ENCODE measurements at regions not wholly inside any gene's neighbourhood (a gene's known extent, or its start where the extent isn't known, plus 50 kb on each side); places are given as distances from the start of the nearest gene placed in this dataset.

DNA sequence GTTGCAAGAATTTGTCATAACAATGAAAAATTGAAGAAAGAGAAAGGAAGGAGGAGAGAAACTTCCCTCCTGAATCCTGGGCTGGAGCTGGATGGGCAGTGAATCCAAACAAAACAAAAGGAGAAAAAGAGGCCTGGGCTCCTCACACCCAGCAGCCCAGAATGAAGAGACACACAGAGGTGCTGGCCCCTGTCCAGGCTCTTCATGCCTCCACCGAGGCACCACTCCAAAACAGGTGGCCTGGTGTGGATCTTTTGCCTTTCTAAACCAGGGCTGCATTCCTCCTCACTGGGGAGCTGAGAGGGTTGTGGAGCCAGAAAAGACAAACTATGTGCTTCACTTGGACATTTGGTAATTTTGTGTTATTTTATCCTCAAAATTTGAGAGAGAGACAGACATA, 76.0 kb downstream of the FAM124B start:
- no peak for DNase-seq

DNA sequence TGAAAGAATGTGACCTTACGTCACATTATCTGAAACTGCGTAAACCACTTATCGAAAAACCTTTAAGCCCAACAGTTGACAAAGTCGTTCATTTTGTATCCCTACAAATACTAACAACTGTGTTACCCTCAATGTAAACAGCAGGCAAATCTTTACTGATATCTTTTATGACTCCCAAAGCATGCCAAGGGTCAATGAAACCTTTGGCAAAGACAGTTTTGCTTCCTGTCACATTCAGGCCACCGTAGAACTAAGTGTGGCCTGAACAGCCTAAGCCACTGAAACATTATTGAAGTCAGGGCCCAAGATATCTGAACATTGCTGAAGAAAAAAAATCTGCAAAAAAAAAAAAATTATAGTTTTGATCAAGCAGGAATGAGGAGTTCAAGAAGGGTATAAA, 77.3 kb downstream of the FAM124B start:
- no peak for DNase-seq

DNA sequence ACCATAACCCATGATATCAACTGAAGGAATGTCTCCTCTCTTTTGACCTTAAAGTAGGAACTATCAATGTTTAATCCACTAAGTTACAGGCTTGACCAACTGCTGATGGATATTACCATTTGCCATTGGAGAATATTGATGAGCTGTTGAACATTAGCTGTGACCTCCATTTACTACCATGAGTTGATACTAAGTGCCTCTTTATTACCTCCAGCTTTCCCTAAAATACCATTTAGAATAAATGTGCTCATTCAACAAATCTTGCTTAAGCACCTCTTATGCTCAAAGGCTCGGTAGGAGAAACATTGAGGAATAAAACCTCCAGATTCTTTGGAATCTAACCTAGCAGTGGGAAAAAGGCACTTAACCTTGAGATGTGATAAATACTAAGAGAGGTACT, 81.2 kb downstream of the FAM124B start:
- DNase-seq: no peak

DNA sequence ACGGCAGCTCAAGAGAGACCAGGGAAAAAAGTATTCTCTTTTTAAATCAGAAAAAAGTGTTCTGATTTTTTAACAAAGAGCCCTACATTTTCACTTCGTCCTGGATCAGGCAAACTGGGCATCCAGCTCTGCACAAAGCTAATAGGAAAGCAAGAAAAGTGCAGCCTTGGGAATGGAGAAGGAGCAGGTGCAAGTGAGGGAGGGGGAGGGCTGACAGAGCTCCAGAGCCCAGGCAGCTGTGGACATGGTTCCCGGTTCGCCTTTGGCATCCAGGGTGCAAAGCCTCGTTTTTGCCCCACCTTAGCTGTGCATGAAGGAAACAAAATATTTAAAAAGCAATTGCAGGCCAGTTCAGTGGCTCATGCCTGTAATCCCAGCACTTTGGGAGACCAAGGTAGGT, 82.2 kb downstream of the FAM124B start:
- no peak for DNase-seq

DNA sequence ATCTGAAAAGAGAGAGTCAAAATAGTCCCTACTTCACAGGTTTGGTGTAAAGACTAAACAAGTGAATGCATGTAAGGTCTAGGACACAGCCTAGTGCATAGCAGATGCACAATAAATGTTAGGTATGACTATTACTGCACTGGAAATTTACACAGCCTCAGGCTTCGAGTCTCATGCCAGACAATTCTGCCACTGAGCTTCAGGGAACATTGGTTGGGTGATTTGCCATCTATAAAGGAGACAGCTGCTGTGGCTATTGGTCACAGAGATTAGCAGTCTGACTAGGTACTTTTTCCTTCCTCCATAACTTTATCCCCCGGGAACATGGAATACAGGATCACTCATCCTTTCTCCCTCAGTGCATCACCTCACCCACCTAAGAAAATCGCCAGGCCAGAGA, 89.2 kb downstream of the FAM124B start:
- no peak for DNase-seq

DNA sequence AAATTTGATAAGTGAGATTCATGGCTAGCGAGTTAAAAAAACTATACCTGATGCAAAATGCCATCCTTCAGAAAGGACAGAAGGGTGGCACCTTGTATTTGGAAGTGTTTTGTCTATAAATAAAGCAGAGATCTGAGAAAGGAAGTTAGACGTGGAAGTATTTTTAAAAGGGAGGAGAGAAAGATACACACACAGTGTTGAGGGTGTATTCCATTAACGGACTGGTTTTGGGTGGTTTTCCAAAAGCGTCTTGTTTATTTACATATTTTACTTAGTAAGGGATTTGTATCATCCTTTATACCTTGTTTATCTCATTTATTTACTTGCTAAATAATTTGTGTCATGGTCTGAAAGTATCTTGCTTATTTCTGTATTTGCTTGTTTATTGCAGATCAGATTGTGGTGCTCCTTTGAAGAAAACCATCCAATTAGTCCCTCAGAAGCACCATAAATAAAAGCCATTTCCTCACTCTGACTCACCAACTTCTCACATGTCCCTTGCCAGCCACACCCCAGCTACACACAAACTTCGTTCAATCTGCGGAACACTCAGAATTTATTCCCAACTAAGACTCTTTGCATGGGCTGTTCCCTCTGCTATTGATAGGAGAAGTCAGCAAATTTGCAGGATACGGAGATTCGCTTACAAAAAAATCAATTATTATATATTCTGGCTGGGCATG, 90.8 kb downstream of the FAM124B start:
- DNase-seq: peak; percentile 65

DNA sequence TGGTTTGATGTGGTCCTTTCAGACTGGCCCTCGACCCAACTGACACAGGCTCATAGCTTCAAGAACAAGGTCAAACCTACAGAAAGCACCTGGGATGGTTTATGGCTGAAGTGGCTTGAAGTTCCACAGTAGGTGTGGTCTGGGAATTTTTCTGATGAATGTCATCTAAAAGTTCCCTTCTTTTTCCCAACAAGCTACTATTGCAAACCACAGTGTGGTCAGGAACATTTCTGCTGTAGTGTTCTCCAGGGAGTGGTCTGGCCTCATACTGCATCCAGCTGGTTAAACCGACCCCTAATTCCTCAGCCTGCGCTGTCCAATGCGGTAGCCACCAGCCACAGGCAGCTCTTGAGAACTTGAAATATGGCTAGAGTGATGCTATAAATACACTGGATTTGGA, 92.7 kb downstream of the FAM124B start:
- peak; percentile 25 for DNase-seq

DNA sequence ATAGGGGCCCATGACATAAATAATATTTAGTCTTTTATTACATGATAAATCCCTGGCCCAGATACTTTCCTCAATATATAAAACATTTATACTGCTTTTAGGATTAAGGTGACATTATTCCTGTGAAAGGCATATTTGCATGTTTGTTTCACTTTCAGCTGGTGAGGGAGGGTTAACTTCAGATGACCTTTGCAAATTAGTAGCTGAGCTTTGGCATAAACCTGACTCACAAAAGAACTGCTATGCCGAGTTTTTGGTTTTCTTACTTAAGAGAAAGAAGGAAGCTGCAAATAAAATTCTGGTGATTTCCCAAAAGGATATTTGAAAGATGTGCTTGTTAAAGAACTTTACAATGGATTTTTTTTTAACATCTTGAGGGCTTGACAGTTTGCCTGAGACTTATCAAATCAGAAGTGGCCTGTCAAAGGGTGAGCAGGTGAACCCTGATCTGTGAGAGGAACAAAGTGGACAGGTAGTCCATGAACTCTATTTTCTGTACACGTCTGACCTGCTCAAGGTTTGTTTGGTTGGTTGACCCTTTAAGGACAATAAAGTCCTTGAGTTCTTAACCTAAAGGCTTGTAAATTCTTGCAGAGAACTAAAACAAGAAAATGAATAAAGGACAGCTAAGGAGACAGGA, 93.5 kb downstream of the FAM124B start:
- DNase-seq: peak; percentile 67

DNA sequence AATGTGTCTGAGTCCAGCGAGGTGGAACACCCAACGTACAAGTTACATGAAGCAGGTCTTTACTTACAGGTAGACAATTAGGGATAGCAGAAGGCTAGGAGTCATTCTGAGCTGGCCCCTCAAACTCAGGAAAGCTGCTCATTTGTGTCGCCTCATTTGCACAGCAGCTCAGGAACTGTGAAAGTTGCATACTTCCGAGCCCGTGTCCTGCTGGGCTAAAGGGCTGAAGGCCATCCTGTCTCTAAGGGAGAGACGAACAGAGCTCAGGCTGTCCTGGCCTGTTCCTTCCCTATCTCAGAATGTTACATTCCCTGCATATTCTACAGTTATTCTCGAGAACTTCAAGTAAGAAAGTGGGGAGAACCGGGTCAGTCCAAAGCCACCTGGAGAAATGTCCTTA, 99.0 kb downstream of the FAM124B start:
- DNase-seq: no peak

DNA sequence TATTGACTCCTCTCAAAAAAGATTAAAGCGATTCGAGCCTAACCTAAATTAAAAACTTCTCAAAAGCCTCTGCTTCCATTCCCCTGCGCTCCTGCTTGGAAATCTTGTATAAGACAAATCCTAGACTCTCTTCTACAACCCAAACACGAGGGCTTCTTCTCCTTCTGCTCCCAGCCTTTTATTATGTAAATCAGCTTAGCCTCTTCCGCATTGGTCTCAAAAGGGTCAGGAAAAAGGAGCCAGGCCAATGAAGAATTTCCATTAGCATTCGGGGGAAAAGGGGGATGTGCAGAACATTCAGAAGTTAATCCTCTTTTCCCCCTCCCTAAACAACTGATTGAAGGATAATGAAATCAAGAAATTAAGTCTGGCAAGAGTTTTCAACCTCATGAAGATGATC, 107.9 kb downstream of the FAM124B start:
- no peak for DNase-seq

DNA sequence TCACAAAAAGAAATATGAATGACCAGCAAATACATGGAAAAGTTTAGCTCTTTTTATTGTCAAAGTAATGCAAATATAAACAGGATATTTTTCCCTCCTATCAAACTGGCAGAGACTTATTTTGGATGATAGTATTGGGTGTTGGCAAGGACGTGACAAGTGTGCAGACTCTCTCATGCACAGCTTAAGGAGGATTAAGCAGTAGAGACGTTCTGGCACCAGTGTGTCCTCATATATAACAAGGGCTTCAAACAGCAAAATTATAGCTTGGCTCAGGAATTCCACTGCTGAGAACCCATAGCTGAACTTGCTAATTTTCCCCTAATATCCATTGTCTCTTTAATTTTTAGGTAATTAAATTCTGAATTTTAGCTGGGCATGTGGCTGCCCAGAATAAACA, 114.4 kb downstream of the FAM124B start:
- DNase-seq: no peak

DNA sequence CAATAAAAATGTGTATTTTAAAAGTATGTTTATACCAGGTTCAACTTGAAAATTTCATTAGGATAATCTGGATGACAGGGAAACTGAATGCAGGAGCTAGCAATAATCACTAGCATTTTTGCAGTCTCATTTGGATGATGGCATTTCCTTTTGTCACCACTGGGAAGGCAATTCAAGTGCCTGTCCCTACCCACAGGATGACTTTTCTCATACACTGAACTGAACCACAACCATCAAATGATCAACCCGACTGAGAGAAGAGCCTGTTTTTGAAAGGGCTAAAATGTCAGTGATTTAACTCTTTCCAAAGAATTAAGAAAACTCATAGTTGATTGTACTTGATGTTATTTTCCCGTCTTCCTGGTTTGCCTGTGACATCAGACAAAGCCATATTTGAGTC, 115.0 kb downstream of the FAM124B start:
- DNase-seq: peak; percentile 19

DNA sequence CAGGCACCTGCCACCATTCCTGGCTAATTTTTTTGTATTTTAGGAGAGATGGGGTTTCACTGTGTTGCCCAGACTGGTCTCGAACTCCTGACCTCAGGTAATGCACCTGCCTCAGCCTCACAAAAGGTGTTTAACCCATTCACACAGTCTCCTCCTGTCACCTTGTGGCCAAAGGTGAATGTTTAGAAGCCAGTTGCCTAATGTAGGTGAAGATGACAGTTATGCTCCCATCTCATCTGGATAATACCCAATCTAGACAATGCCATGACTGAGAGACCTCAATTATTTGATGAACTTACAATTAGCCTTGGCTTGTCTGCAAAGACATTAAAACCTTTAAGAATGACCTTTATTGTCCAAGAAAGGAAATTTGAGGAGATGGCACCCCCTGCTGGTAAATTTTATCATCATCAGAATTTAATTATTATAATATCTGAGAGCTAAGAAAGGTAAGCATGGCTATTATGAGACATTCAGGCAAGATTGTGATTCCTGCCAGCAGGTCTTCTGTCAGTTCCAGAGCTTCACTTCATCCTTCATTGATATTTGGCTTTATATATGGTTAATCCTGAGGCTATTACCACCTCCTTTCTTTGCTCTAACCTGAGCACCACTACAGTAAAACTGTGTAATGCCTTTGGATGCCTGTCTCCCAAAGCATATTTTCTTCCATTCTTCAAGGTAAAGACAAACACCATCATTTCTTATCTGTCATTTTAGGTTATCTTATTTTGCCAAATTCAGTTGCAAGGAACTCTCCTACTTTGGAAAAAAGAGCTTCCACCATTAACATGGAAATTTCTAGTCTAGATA, 117.6 kb downstream of the FAM124B start:
- peak; percentile 33 for DNase-seq

DNA sequence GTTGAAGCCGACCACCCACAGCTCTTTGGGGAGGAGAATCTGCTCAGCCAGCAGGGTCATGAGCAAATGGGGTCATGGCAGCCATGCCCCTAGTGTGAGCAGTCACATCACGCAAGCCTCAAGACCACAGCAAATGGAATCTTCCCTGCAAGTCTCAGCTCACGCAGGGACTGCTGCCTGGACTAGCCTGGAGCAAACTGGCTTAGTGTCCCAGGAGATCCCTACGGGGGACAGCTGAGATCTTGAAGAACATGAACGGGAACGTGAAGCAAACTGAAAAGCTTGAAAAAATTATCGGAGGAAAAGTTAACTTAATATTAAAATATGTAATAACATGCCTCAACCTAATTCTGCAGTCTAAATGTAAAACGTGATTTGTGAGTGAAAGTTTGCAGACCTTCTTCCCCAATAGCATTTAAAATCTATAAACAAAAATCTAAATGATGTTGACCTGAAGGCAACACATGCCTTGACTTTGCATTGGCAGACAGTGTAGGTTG, 118.4 kb downstream of the FAM124B start:
- DNase-seq: no peak

DNA sequence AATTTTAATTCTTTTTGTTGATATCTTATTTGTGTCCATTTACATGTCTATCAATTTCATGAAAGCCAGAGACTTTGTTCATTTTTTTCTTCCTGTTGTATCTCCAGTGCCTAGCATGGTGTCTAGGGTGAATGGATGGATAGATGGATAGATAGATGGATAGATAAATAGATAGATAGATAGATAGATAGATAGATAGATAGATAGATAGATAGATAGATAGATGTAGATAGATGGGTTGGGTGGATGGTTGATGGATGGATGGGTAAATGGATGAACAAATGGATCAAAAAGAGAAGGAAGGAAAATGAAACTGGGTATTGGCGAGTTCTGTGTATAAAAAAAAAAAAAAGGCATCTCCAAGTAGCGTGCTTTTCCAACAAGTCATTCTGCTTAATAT, 120.5 kb downstream of the FAM124B start:
- DNase-seq: no peak

DNA sequence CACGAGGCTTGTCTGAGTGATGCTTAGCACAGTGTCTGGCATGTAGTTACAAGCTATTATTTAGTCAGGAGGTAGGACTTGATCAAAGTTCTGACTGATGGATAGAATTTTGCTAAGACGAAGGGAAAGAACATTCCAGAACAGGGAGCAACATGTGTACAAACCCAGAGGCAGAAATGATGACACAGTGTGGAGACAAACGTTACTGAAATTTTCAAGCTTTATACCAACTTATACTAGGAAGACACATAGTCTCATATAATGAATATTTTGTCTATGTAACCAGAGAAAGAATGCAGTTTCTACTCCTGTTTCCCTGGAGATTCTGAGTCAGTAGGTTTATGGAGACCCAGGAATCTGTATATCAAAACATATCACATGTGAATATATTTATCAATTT, 123.4 kb downstream of the FAM124B start:
- DNase-seq: no peak

DNA sequence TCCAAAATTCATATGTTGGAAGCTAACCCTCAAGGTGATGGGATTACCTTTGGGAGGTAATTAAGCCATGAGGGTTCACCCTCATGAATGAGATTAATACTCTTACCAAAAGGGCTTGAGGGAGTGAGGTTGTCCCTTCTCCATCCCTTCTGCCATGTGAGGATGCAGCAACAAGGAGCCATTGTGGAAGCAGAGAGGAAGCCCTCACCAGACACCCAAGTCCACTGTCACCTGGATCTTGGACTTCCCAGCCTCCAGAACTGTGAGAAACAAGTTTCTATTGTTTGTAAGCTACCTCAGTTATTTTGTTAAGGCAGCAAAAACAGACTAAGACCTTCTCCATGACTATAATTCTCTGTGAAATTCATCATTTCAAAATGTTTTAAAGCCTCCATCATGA, 125.7 kb downstream of the FAM124B start:
- no peak for DNase-seq

DNA sequence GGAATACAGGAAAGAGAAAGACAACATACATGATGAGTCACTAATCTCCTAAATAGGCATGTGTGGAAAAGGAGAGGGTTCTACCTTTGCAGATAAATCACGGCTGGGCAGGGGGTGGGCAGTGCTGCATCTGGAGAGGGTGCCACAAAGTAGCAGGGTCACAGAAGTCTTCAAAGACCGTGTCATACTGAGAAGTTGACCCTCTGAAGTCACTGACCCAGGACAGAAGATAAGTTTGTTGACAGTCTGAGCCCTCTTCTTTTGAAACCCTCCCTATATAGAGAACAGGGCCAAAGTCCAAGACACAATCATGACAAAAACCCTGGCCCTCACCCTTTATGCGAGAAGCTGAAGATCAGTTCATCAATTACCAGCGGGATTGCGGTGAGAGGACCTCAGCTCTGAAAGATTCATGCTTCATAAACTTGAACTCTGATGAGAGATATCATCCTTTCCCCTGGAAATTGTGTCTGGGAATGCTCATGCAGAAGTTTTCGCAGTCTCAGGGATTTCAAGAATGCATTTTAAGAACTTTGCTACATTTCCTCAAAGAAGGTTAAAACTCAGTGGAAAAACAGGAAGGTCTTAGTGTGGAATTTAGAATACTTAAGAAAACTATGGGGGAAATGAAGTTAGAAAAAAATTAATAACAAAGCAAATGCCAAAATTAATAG, 129.5 kb downstream of the FAM124B start:
- no peak for DNase-seq

DNA sequence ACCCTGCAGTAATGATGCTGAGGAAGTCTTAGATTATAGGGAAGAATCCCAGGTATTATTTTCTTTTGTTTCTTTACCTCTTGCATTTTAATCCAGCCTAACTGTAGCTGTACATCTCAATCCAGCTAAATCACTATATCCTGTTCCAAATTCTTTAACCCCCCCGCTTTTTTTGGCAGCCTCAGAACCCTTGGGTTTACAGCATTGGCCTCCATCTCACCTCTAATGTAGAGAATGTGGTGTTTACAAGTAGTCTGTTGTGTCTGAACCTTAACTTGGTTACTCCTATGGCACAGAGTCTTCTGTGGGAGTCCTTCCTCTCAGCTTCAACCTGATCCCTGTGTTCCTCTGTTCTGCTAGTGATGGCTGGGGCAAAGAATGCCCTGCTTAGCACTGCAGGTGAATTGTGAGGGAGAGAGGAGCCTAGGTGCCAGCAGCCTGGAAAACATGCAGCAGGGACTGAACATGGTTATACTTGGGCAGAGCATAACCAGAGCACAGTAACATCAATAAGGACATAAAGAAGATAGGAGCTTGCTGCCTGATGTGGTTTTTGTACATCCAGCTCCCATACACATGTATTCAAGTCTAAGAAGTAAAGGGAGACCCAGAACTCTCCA, 130.2 kb downstream of the FAM124B start:
- DNase-seq: no peak

DNA sequence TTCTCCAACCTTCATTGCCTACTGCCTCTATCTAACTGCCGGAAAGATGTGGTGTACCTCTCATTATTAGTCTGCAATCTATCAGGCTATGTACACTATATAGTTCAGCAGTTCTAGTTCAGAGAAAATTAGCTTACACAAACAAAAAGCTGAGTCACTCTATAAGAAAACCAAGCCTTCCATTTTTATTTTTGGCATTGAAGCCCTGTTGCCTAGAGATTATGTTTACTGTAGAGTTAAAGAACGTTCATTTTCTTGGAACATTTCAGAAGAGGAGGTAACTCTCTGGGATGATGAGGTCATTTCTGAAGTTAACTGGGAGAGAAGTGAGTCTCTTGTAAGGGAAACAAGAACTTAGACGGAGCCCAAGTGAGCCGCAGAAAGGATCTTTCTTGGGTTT, 133.5 kb downstream of the FAM124B start:
- no peak for DNase-seq

DNA sequence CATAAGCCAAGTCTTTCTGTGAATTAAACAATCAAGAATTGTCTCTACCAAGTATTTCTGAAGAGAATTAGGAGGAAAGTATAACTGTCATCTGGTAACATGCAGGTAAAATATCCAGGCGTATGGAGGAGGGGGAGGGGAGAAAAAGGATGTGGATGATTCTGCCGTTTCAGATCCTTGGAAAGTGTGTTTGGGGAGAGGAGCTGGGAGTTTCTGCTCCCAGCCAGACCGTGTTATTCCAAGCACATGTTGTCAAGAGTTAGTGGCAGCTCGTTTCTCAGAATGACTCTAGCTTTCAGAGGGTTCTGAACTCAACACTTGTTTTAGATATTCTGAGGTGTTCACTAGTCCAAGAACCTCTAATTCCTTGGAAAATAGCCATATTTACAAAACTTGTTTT, 137.6 kb downstream of the FAM124B start:
- no peak for DNase-seq

DNA sequence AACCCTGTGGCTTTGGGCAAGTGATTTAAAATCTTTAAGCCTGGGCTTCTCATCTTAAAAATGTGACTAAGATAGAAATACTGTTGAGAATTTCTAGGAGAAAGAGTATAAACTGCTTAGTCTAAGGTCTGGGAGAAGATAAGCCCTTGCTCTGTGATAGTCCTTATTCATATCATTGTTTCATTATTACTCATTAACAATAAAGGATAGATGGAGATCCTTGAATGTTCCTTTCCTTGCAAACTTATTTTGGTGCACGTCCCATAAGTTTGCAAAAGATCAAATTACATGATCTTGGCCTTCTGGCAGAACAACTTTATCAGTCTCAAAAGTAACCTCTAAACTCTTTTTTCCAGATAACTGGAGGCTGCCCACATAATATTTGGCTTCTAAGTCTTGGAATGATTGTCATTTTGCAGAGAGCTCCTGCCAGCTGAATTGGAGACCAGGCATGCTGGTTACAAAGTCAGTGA, 138.3 kb downstream of the FAM124B start:
- DNase-seq: no peak

DNA sequence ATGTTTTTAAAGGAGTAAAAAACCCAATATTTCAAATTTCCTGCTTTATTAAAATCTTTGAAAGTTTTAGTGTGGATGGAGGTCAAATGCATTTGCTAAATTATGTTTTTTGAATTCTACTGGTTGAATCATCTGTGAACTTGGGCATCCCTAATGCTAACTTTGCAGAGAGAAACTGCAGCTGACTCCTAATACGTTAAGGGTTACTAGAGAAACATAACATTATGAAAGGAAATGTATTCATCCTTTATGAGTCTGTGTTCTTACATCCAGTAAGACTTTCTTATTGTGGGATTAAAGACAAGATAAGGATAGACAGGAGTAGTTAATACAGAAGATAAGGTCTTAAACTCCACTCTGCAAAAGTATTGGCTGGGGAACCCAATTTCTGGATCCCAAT, 140.6 kb downstream of the FAM124B start:
- no peak for DNase-seq

All from inflammatory macrophage treated with lipopolysaccharide for 4 hours (primary cell).